Glutamatergic neuron (in vitro differentiated cells): ENCODE measurements at regions not wholly inside any gene's neighbourhood (a gene's known extent, or its start where the extent isn't known, plus 50 kb on each side); places are given as distances from the start of the nearest gene placed in this dataset.

Experiments used
- DNase-seq: peaks from one replicate; pipeline ENCODE4 v3.0.0; 2022
- H3K27ac Mint-ChIP-seq: one replicate; pipeline ENCODE4 v1.8.0; 2020; ENCODE audit warnings: mild to moderate bottlenecking, mixed read lengths, inconsistent platforms; ENCODE audit not compliant: unreplicated experiment
- H3K27me3 Mint-ChIP-seq: one replicate; pipeline ENCODE4 v1.8.0; 2020; ENCODE audit warnings: mild to moderate bottlenecking, moderate library complexity, mixed read lengths, inconsistent platforms; ENCODE audit not compliant: unreplicated experiment
- H3K36me3 Mint-ChIP-seq: one replicate; pipeline ENCODE4 v1.8.0; 2020; ENCODE audit warnings: mild to moderate bottlenecking, mixed read lengths, inconsistent platforms; ENCODE audit not compliant: unreplicated experiment
- H3K4me1 Mint-ChIP-seq: one replicate; pipeline ENCODE4 v1.8.0; 2020; ENCODE audit warnings: mild to moderate bottlenecking, low read depth, mixed read lengths, inconsistent platforms; ENCODE audit not compliant: unreplicated experiment
- H3K4me3 Mint-ChIP-seq: one replicate; pipeline ENCODE4 v1.8.0; 2020; ENCODE audit warnings: mild to moderate bottlenecking, mixed read lengths, inconsistent platforms; ENCODE audit not compliant: unreplicated experiment
- H3K9me3 Mint-ChIP-seq: one replicate; pipeline ENCODE4 v1.8.0; 2020; ENCODE audit warnings: mild to moderate bottlenecking, moderate library complexity, mixed read lengths, inconsistent platforms; ENCODE audit not compliant: unreplicated experiment
- CTCF ChIP-seq: fragments of 200-600 bp; sonication (generic); IDR thresholded peaks from one replicate; pipeline ENCODE4 v1.5.0; 2021; ENCODE audit not compliant: partially characterized antibody, unreplicated experiment

DNA sequence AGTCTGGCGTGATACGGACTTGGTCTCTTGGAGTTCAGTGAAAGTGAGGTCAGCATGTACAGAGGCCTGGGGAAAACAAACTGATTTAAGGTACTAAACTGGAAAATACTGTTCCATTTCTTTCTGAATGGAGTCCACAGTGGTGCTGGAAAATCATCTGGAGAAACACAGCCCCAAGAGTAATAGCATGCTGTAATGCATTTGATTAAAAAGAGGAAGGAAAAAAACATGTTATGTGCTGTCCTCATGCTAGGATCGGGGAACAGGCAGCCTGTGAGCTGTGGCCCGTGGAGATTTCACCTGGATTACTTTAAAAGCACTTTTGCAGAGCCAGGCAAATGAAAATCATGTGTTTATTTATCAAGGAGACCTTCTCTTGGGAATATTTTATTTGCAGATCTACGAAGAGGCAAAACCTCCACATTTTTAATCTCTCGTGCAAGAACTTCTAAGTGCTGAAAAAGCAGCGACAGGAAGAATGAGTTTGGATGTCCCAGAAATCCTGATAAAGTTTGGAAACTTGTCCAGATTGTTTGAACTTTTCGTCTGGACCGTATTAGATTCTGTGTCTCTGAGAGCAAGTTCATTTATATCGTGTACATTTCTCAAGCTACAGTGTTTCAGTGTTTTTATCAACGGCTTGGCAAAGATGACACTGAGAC is 228.8 kb downstream of the GAS1 start:
- no peak overlapping the region for H3K27ac Mint-ChIP-seq
- peaks cover 6% of the 10 kb centered on the region for H3K4me1 Mint-ChIP-seq
- TF ChIP-seq CTCF: no peak
- H3K9me3 Mint-ChIP-seq: no peaks in the 10 kb centered on the region
- no peaks in the 10 kb centered on the region for H3K36me3 Mint-ChIP-seq
- no peak for DNase-seq
- no peaks in the 10 kb centered on the region for H3K27me3 Mint-ChIP-seq
- no peak overlapping the region for H3K4me3 Mint-ChIP-seq

GRCh38 chr9:86716326-86716922 is 230.9 kb downstream of the GAS1 start:
- no peaks in the 10 kb centered on the region for H3K36me3 Mint-ChIP-seq
- no peaks in the 10 kb centered on the region for H3K27me3 Mint-ChIP-seq
- DNase-seq: no peak
- peaks cover under 1% of the 10 kb centered on the region for H3K4me1 Mint-ChIP-seq
- no peak overlapping the region for H3K27ac Mint-ChIP-seq
- H3K4me3 Mint-ChIP-seq: no peak overlapping the region
- no peak for TF ChIP-seq CTCF
- no peaks in the 10 kb centered on the region for H3K9me3 Mint-ChIP-seq

- Mint-ChIP-seq H3K4me1 (peaks cover 3% of the 10 kb centered on the region), H3K9me3 (no peaks in the 10 kb centered on the region), H3K27ac (no peak overlapping the region), H3K27me3 (no peaks in the 10 kb centered on the region), H3K36me3 (no peaks in the 10 kb centered on the region), H3K4me3 (no peak overlapping the region)
- no peak for DNase-seq
- TF ChIP-seq CTCF: no peak
These were observed 232.3 kb downstream of the GAS1 start for GRCh38 chr9:86714999-86715398.

- Mint-ChIP-seq H3K9me3 (no peaks in the 10 kb centered on the region), H3K27me3 (no peaks in the 10 kb centered on the region), H3K36me3 (no peaks in the 10 kb centered on the region), H3K4me1 (peaks cover 3% of the 10 kb centered on the region), H3K4me3 (no peak overlapping the region), H3K27ac (no peak overlapping the region)
- no peak for DNase-seq
- TF ChIP-seq CTCF: no peak
These were observed 233.3 kb downstream of the GAS1 start for GRCh38 chr9:86713970-86714369.

GRCh38 chr9:86713470-86713869 is 233.8 kb downstream of the GAS1 start:
- H3K36me3 Mint-ChIP-seq: no peaks in the 10 kb centered on the region
- H3K9me3 Mint-ChIP-seq: no peaks in the 10 kb centered on the region
- peaks cover 3% of the 10 kb centered on the region for H3K4me1 Mint-ChIP-seq
- no peak for DNase-seq
- no peak for TF ChIP-seq CTCF
- no peaks in the 10 kb centered on the region for H3K27me3 Mint-ChIP-seq
- no peak overlapping the region for H3K4me3 Mint-ChIP-seq
- no peak overlapping the region for H3K27ac Mint-ChIP-seq
